EL (cell line): ENCODE measurements at regions not wholly inside any gene's neighbourhood (a gene's known extent, or its start where the extent isn't known, plus 50 kb on each side); places are given as distances from the start of the nearest gene placed in this dataset.
"Not testable (repeated sequence)": the region's sequence is repeated elsewhere in the genome, so short reads cannot be mapped to it uniquely, and the experiment has no call there.

ENCODE experiments used
- DNase-seq: peaks from one replicate; pipeline ENCODE4 v3.0.0-alpha.2; 2016

DNA sequence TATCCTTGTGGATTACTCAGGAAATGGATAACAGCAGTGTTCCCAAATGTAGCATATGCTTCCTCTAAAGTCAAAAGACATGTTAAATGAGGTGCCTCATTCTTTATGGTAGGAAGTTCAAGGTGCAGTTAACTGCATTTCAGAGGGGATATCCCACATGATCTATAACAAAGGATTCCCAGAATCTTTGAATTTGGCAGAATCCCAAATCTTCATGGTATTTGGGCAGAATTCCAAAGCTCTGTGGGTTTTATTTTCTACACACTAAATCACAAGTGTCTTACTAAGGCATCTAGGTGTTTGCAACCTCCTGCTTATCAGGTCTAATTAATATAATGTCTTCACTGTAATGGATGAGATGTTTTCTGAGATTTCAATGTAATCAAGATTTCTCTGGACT, 364.3 kb upstream of the MAN1A1 start:
- DNase-seq = no peak

- DNase-seq = no peak
Measured at GRCh38 chr6:119686644-119687043, 337.1 kb upstream of the MAN1A1 start.

GRCh38 chr6:119686240-119686639, 336.7 kb upstream of the MAN1A1 start:
- DNase-seq = no peak

GRCh38 chr6:119683671-119684070, 334.1 kb upstream of the MAN1A1 start:
- no peak for DNase-seq

DNA sequence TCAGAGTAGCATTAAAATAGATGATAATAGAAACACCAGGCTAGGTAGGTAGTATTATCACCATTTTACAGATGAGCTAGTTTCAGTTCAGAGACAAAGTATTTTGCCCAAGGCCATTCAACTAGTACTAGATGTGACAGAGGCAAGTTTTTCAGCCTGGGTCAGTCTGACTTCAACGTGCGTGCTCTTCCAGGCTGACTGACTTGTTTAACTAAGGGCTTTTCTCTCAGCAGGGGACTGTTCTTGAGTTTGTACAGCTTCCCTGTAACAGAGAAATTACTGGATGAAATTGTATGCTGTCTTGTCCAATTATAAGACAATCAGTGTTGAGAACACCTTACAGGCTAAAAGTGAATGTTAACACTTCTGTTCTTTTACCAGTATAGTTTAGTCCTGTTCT, 333.5 kb upstream of the MAN1A1 start:
- no peak for DNase-seq

DNA sequence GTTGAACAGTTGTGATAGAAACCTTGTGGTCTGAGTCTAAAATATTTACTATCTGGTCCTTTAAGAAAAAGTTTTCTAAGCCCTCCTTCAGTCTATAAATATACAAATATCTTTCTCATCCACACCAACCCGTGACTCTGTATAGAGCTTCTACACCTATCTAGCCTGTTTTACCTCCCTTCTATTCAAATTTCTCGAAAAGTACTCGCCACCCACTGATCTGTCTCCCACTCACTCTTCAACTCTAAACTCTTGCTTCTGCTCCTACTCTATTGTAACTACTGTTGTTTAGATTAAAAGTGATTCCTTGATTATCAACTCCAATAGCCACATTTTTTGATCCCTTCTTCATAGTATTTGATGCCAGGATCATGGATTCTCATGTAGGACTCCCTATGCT, 329.4 kb upstream of the MAN1A1 start:
- no peak for DNase-seq

GRCh38 chr6:119677384-119677783, 327.8 kb upstream of the MAN1A1 start:
- DNase-seq = no peak

DNA sequence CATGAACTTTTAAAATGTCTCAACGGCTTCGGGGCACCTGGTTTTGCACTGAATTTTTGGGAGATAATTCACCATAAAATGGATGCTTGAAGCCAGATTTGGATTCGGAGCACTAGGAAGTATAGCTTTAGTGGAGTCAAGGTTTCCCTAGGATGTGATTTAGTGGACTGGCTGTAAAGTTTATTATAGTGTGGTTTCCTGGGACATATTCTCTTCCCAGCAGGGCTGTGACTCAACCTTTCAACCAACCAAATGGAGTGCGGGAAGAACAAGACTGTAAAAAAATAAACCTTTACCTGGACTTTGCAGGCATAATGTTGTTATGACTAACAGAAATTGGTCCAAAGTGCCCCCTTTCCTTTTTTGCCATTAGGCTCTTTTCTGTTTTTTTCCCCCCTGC, 327.4 kb upstream of the MAN1A1 start:
- peak; percentile 17 for DNase-seq

- DNase-seq = no peak
Measured at GRCh38 chr6:119676230-119676629, 326.7 kb upstream of the MAN1A1 start.

DNA sequence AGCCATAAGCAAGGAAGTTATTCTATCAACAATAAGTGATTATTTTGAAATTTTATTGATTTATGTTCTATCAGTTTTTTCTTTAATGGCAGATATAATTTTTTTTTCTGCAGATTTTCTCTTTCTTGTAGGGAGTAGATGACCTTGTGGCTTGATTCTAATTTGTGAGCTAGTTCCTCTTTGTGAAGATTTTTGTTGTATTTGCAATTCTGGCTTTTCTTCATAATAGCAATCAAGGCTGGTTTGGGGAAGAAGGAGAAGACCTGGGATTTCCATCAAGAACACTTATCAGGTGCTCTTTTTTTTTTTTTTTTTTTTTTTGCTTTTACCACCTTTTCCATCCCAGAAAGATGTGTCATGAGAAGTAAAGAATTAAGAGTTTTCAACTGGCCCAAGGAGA, 324.2 kb upstream of the MAN1A1 start:
- DNase-seq = no peak

- DNase-seq = no peak
Measured at GRCh38 chr6:119672725-119673124, 323.2 kb upstream of the MAN1A1 start.

DNA sequence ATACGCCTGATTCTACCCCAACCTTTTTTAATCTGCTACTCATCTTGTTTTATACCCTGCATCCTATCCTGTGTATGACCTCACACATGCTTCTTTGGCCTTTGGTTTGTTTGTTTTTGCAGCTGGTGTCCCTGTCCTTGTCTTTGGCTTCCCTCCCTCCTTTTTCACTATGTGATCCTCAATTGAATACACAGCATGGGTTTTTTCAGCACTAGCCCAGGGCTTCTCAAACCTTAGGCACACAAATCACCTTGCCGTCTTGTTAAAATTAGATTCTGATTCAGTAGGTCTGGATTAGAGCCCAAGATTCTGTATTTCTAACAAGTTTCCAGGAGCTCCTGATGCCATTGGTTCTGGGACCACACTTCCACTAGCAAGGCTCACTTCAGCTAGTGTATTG, 321.5 kb upstream of the MAN1A1 start:
- DNase-seq = no peak

DNA sequence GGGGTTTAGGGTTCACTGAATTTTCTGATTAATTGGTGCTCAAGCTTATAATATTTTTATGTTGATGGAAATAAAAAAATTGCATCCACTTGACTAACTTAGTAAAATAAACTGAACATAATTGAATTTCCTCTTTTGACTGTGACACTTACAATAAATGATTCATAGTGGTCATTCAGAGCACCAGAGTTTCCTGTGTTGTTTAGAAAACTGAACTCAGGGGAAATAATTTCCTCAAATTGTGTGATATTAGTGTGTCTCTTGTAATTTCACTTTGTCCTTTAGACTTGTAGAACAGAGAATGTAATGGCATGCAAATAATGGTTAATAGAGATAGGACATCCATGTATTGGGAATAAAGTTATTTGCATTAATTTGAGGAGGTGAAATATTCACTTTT, 319.7 kb upstream of the MAN1A1 start:
- DNase-seq = no peak

GRCh38 chr6:119665432-119665831, 315.9 kb upstream of the MAN1A1 start:
- not testable (repeated sequence) for DNase-seq

GRCh38 chr6:119661628-119662027, 312.1 kb upstream of the MAN1A1 start:
- no peak for DNase-seq

DNA sequence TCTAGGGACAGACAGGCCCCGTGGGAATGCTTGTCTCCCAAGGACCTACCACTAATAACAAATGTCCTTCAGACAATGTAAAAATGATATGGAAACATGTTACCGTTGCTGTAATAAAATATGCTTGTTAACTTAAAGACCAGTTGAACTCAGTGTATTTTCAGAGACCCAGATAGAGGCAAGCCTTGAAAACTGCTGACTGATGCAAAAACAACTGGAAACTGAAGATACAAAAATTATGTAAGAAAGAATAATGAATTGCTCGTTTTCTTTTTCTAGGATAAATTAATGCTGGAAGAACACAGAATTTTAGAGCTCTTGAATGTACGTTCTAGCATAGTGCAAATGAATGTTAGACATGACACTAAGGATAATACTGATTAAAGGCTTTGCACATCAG, 311.5 kb upstream of the MAN1A1 start:
- no peak for DNase-seq

GRCh38 chr6:119658917-119659316, 309.4 kb upstream of the MAN1A1 start:
- no peak for DNase-seq

GRCh38 chr6:119655124-119655523, 305.6 kb upstream of the MAN1A1 start:
- no peak for DNase-seq

DNA sequence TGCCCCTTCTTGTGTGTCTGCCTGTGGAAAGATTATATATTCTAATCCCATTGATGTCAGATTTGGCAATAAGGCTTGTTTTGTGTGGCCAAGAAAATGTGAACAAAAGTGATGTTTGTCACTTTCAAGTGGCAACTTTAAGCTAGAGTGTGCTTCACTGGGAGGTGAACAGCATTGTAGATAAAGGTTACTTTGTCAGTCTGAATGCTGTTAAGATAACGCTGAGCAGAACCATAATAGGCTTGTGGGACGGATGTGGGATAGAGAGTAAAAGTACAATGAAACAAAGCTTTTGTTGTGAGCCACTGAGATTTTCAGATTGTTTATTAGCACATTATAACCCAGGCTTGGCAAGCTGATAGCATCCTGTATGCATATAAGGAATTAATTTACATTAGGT, 303.8 kb upstream of the MAN1A1 start:
- no peak for DNase-seq

GRCh38 chr6:119649531-119649930, 300.0 kb upstream of the MAN1A1 start:
- DNase-seq = no peak

- peak; percentile 2 for DNase-seq
Measured at GRCh38 chr6:119647309-119647708, 297.7 kb upstream of the MAN1A1 start.

DNA sequence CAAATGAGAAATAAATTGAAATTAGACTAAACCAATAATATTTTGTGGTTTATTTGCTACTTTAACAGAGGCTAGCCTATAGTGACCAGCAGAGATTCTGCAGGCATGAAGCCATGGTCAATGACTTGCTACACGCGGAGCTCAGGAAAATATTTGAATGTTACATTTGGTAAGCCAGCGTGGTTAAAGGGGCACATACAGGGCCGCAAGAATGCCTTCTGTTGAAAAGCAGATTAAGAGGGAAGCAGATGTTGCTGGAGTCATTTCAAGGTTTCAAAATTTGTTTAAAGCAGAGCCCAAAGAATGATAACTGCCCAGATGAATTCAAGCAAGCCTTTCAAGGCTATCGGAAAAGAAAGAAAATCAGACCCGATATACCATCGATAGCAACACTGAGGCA, 294.3 kb upstream of the MAN1A1 start:
- DNase-seq = no peak

DNA sequence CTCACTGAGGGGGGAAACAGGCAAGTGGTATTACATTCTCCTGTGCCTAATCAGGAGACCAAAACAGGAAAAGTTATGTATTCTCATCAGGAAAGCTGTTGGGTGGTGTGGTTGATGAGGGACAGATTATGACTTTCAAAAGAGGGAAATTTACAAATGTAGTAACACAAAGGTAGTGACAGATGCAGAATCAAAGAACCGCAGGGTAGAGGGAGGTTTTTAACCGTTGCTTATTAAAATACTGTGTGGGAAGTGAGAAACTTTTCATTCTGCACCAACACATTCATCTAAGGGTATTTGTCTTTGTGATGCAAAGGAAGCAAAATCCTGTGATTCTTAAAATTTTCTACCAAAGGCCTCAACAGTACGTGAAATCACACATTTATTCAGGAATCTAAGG, 288.2 kb upstream of the MAN1A1 start:
- DNase-seq = no peak

- no peak for DNase-seq
Measured at GRCh38 chr6:119636060-119636459, 286.5 kb upstream of the MAN1A1 start.

GRCh38 chr6:119633461-119633860, 283.9 kb upstream of the MAN1A1 start:
- DNase-seq = no peak

- no peak for DNase-seq
Measured at GRCh38 chr6:119630561-119631192, 281.1 kb upstream of the MAN1A1 start.
